Smooth muscle cell (in vitro differentiated cells): ENCODE measurements at regions not wholly inside any gene's neighbourhood (a gene's known extent, or its start where the extent isn't known, plus 50 kb on each side); places are given as distances from the start of the nearest gene placed in this dataset.
"Not testable (repeated sequence)": the region's sequence is repeated elsewhere in the genome, so short reads cannot be mapped to it uniquely, and the experiment has no call there.

Source experiments
- DNase-seq: peaks from one replicate; lab custom pipeline; 2025; ENCODE audit not compliant: unreplicated experiment; lab: John Stamatoyannopoulos, UW
- H2AFZ ChIP-seq: fragments of 200-600 bp; sonication (generic); 2 replicates; pipeline ENCODE4 v1.6.0; 2016; ENCODE audit warnings: antibody characterized with exemption, low read depth, mild to moderate bottlenecking
- H3F3A ChIP-seq: fragments of 200-600 bp; sonication (generic); 2 replicates; pipeline ENCODE4 v1.6.0; 2017; ENCODE audit warnings: antibody characterized with exemption, low read depth
- H3K27ac ChIP-seq: fragments of 200-600 bp; sonication (generic); 2 replicates; pipeline ENCODE4 v1.5.1; 2016; ENCODE audit warnings: low read depth, mild to moderate bottlenecking
- H3K27me3 ChIP-seq: fragments of 200-600 bp; sonication (generic); 2 replicates; pipeline ENCODE4 v1.6.1; 2016; ENCODE audit warnings: low read depth, mild to moderate bottlenecking
- H3K36me3 ChIP-seq: fragments of 200-600 bp; sonication (generic); 2 replicates; pipeline ENCODE4 v1.5.1; 2016; ENCODE audit warnings: low read depth
- H3K4me1 ChIP-seq: fragments of 200-600 bp; sonication (generic); 2 replicates; pipeline ENCODE4 v1.5.1; 2016; ENCODE audit warnings: low read depth
- H3K4me2 ChIP-seq: fragments of 200-600 bp; sonication (generic); 2 replicates; pipeline ENCODE4 v1.6.0; 2016; ENCODE audit warnings: mild to moderate bottlenecking
- H3K4me3 ChIP-seq: fragments of 200-600 bp; sonication (generic); 2 replicates; pipeline ENCODE4 v1.5.1; 2016; ENCODE audit warnings: mild to moderate bottlenecking
- H3K79me2 ChIP-seq: fragments of 200-600 bp; sonication (generic); 2 replicates; pipeline ENCODE4 v1.6.0; 2016; ENCODE audit warnings: low read depth, mild to moderate bottlenecking
- H3K9ac ChIP-seq: fragments of 200-600 bp; sonication (generic); 2 replicates; pipeline ENCODE4 v1.6.0; 2016; ENCODE audit warnings: low read depth
- H3K9me3 ChIP-seq: fragments of 200-600 bp; sonication (generic); replicated peaks from 2 replicates; pipeline ENCODE4 v1.5.1; 2016; ENCODE audit warnings: low read depth
- H4K20me1 ChIP-seq: fragments of 200-600 bp; sonication (generic); 2 replicates; pipeline ENCODE4 v1.6.0; 2016; ENCODE audit warnings: low read depth
- WGBS: methylation state at CpG from one replicate; pipeline ENCODE4 v1.1.7; 2016; ENCODE audit warnings: low lambda C conversion rate; 5-methylcytosine and 5-hydroxymethylcytosine counted together
- TF ChIP-seq, protein P1 (sequence below): fragments of 200-600 bp; sonication (generic); IDR thresholded peaks from 2 replicates; pipeline ENCODE4 v1.5.1; 2017; ENCODE audit warnings: borderline replicate concordance, mild to moderate bottlenecking, antibody characterized with exemption; ENCODE audit not compliant: insufficient read depth, poor library complexity, severe bottlenecking

GRCh38 chr5:123282444-123282843, 140.8 kb downstream of the CEP120 start:
- H3F3A ChIP-seq: peaks cover 16% of the 10 kb centered on the region
- WGBS: 97% methylated on average over 4 of the region's 4 CpGs
- no peak for DNase-seq
- no peak overlapping the region for H3K4me3 ChIP-seq
- peak overlapping the region; percentile 2 for H2AFZ ChIP-seq
- no peak overlapping the region for H3K9ac ChIP-seq
- H3K27me3 ChIP-seq: no peaks in the 10 kb centered on the region
- peaks cover 33% of the 10 kb centered on the region for H3K4me1 ChIP-seq
- TF ChIP-seq, protein P1, sequence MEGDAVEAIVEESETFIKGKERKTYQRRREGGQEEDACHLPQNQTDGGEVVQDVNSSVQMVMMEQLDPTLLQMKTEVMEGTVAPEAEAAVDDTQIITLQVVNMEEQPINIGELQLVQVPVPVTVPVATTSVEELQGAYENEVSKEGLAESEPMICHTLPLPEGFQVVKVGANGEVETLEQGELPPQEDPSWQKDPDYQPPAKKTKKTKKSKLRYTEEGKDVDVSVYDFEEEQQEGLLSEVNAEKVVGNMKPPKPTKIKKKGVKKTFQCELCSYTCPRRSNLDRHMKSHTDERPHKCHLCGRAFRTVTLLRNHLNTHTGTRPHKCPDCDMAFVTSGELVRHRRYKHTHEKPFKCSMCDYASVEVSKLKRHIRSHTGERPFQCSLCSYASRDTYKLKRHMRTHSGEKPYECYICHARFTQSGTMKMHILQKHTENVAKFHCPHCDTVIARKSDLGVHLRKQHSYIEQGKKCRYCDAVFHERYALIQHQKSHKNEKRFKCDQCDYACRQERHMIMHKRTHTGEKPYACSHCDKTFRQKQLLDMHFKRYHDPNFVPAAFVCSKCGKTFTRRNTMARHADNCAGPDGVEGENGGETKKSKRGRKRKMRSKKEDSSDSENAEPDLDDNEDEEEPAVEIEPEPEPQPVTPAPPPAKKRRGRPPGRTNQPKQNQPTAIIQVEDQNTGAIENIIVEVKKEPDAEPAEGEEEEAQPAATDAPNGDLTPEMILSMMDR: no peak
- H3K27ac ChIP-seq: peak overlapping the region; percentile 54
- peak overlapping the region; percentile 87 for H3K4me2 ChIP-seq
- no peaks in the 10 kb centered on the region for H3K79me2 ChIP-seq
- no peaks in the 10 kb centered on the region for H3K9me3 ChIP-seq
- H4K20me1 ChIP-seq: no peaks in the 10 kb centered on the region
- H3K36me3 ChIP-seq: no peaks in the 10 kb centered on the region

DNA sequence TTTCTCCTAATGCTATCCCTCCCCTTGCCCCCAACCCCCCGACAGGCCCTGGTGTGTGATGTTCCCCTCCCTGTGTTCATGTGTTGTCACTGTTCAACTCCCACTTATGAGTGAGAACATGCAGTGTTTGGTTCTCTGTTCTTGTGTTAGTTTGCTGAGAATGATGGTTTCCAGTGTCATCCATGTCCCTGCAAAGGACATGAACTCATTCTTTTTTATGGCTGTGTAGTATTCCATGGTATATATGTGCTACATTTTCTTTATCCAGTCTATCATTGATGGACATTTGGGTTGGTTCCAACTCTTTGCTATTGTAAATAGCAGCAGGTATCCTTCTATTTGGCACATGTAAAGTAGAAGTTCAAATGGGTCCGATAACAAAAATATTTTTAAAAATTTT, 142.3 kb downstream of the CEP120 start:
- H3K27me3 ChIP-seq, H3K4me3 ChIP-seq, H3K79me2 ChIP-seq, H3K9ac ChIP-seq, H2AFZ ChIP-seq, DNase-seq, H3K4me2 ChIP-seq, H4K20me1 ChIP-seq, H3K36me3 ChIP-seq, H3F3A ChIP-seq, H3K9me3 ChIP-seq, H3K27ac ChIP-seq: not testable (repeated sequence)
- H3K4me1 ChIP-seq: peaks cover 24% of the 10 kb centered on the region
- WGBS: 98% methylated on average over 2 of the region's 2 CpGs

DNA sequence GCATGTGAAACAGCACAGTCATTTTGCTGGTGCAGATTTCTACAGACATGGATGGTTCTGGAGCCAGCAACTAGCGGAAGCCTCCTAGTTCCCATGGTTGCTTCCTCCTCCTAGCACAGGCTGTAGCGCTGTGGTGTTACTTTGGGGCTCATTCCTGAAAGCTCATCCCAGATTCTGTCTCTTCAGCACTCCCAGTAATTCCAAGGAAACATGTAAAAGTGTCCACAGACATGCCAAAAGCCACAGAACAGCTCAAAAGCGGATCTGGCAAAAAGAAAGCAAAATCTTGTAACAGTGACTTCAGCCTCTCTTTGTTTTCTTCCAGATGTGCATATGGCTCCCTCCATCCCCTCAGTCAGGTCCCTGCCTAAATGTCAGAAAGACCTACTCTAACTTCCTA, 144.1 kb downstream of the CEP120 start:
- TF ChIP-seq, protein P1: no peak
- Histone ChIP-seq H3K4me2 (peak overlapping the region; percentile 74), H3K27ac (peak overlapping the region; percentile 48)

DNA sequence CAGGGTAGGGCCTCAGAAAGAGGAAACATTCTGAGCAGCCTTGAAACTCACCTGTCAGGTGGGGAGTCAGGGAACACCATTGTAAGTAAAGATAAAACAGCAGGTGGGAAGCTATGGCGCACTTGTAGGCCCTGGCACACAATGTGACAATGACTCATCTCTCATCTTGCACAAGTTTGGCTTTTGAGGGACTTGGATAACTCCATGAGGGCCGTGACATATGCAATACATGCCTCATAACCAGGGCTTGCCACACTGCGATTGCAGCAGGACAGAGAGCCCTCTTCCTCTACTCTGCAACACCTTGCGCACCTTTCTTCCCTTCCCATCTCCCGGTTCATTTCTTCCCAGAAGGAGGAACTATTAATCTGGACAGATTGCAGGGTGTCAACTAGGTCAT, 144.9 kb downstream of the CEP120 start:
- H3K36me3 ChIP-seq: no peaks in the 10 kb centered on the region
- no peaks in the 10 kb centered on the region for H3K79me2 ChIP-seq
- TF ChIP-seq, protein P1: no peak
- H2AFZ ChIP-seq: no peak overlapping the region
- no peaks in the 10 kb centered on the region for H4K20me1 ChIP-seq
- H3K9ac ChIP-seq: no peak overlapping the region
- peaks cover under 1% of the 10 kb centered on the region for H3F3A ChIP-seq
- H3K27ac ChIP-seq: no peak overlapping the region
- no peaks in the 10 kb centered on the region for H3K9me3 ChIP-seq
- no peak for DNase-seq
- WGBS: 91% methylated on average over 5 of the region's 5 CpGs
- H3K27me3 ChIP-seq: no peaks in the 10 kb centered on the region
- no peak overlapping the region for H3K4me3 ChIP-seq
- H3K4me1 ChIP-seq: peaks cover 3% of the 10 kb centered on the region
- H3K4me2 ChIP-seq: no peak overlapping the region

More for the DNA sequence above, 144.1 kb downstream of the CEP120 start:
- no peaks in the 10 kb centered on the region for H3K9me3 ChIP-seq
- H4K20me1 ChIP-seq: no peaks in the 10 kb centered on the region
- H2AFZ ChIP-seq: peak overlapping the region; percentile 93
- peaks cover 7% of the 10 kb centered on the region for H3F3A ChIP-seq
- H3K4me3 ChIP-seq: no peak overlapping the region
- no peak overlapping the region for H3K9ac ChIP-seq
- no peaks in the 10 kb centered on the region for H3K79me2 ChIP-seq
- no peaks in the 10 kb centered on the region for H3K36me3 ChIP-seq
- DNase-seq: no peak
- H3K4me1 ChIP-seq: peaks cover 12% of the 10 kb centered on the region
- 56% methylated on average over 3 of the region's 3 CpGs for WGBS
- no peaks in the 10 kb centered on the region for H3K27me3 ChIP-seq
